IPS-15b (cell line): ENCODE measurements at regions not wholly inside any gene's neighbourhood (a gene's known extent, or its start where the extent isn't known, plus 50 kb on each side); places are given as distances from the start of the nearest gene placed in this dataset.
A peak's percentile ranks its signal among the peaks of the same experiment; 100 is the strongest.

ENCODE experiments used
- H3K27me3 ChIP-seq: one replicate; pipeline ENCODE4 v1.6.1; 2013; ENCODE audit warnings: low read length; ENCODE audit not compliant: control insufficient read depth, insufficient read depth
- H3K36me3 ChIP-seq: one replicate; pipeline ENCODE4 v1.6.1; 2013; ENCODE audit warnings: low read length; ENCODE audit not compliant: control insufficient read depth, insufficient read depth
- H3K4me1 ChIP-seq: one replicate; pipeline ENCODE4 v1.6.1; 2013; ENCODE audit warnings: mild to moderate bottlenecking, low read length; ENCODE audit not compliant: control insufficient read depth, insufficient read depth
- H3K4me3 ChIP-seq: one replicate; pipeline ENCODE4 v1.5.1; 2013; ENCODE audit warnings: low read depth, low read length
- H3K9ac ChIP-seq: one replicate; pipeline ENCODE4 v1.6.1; 2013; ENCODE audit warnings: low read depth, mild to moderate bottlenecking, low read length
- H3K9me3 ChIP-seq: one replicate; pipeline ENCODE4 v1.6.1; 2013; ENCODE audit warnings: mild to moderate bottlenecking, low read length; ENCODE audit not compliant: control insufficient read depth, insufficient read depth

DNA sequence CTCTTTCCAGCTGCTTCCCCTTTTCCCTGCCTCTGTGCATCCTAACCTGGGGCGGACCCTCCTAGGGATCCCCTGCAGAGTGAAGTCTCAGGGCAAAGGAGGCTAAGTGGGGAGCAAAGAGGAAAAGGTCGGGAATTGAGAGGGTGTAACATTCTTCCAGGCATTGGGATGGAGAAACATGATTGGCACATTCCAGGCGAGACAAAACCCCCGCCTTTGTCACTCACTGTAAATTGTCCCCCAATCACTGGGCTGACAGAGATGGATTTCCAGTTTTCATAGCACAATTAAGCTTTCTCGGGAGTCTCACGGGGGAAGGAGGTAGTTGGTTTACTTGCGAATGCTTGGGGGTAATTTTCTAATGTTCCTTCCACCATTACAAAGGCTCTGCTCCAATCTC lies 74.9 kb downstream of the MIAT start:
- Histone ChIP-seq H3K27me3 (no peaks in the 10 kb centered on the region), H3K36me3 (no peaks in the 10 kb centered on the region), H3K4me1 (no peaks in the 10 kb centered on the region), H3K9ac (no peak overlapping the region), H3K4me3 (no peak overlapping the region), H3K9me3 (no peaks in the 10 kb centered on the region)

DNA sequence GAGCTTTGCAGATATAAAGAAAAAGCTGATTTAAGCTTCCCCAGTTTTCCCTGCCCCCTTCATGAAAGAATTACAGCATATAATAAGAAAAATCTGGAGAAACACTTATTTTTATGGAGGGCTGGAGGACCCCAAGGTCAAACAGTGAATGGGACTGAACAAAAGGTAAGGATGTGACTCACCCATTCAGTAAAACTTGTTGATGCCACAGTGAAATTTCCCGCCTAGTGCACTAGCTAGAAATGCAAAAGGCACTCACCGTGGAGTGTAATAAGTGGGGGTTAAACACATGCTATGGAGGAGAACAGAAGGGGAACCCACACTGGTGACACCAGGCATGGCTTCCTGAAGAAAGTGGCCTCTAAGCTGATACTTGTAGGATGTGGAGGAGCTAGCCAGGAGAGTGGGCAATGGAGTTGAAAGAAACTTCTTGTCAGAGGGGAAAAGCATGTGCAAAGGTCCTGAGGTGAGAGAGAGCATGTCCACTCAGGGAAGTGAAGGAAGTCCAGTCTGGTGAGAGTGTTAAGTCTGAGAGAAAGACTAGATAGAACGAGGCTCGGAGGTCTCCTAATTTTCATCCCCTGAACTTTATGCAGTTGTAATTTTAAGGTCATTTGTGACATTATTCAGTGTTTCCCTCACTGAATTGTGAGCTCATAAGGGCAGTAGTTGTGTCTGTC lies 77.1 kb downstream of the MIAT start:
- Histone ChIP-seq H3K9ac (no peak overlapping the region), H3K4me1 (no peaks in the 10 kb centered on the region), H3K27me3 (no peaks in the 10 kb centered on the region), H3K4me3 (no peak overlapping the region), H3K9me3 (no peaks in the 10 kb centered on the region), H3K36me3 (no peaks in the 10 kb centered on the region)

DNA sequence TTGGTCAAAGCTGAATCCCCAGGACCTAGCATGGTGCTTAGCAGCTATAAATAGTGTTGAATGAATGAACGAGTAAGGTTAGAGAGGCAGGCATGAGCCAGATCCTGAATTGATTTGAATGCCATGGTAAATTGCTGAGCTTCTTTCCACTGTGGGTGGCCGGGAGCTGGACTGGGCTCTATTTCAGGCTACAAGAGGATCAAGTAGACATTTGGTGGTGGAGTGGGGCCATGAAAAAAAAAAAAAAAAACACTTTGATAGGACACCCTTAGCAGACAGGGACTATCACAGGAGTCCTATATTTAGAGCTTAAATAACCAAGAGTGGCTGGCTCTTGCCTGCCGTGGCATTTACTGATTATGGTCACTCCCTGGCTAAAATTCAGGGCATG lies 77.6 kb downstream of the MIAT start:
- Histone ChIP-seq H3K9me3 (no peaks in the 10 kb centered on the region), H3K4me3 (no peak overlapping the region), H3K4me1 (no peaks in the 10 kb centered on the region), H3K36me3 (no peaks in the 10 kb centered on the region), H3K9ac (no peak overlapping the region), H3K27me3 (no peaks in the 10 kb centered on the region)

DNA sequence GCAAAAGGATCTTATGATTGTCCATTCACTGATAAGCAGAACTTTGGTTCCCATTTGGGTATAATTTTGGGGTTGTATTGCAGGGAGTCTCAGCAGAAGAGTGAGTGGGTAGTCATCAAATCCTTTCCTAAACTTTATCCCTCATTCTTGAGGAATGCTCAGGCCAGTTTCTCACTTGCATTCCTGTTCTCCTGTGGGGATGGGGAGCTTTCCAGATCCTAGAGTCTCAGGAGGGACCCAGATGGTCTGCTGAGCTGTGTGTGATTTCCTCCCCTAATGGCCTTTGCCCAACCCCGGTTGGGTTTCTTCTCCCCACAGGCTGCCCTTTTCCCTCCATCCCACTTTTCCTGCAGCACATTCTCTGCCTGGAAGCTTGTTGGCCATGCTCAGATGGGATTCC lies 79.9 kb downstream of the MIAT start:
- Histone ChIP-seq H3K36me3 (no peaks in the 10 kb centered on the region), H3K4me3 (no peak overlapping the region), H3K27me3 (no peaks in the 10 kb centered on the region), H3K9me3 (no peaks in the 10 kb centered on the region), H3K9ac (no peak overlapping the region), H3K4me1 (no peaks in the 10 kb centered on the region)

DNA sequence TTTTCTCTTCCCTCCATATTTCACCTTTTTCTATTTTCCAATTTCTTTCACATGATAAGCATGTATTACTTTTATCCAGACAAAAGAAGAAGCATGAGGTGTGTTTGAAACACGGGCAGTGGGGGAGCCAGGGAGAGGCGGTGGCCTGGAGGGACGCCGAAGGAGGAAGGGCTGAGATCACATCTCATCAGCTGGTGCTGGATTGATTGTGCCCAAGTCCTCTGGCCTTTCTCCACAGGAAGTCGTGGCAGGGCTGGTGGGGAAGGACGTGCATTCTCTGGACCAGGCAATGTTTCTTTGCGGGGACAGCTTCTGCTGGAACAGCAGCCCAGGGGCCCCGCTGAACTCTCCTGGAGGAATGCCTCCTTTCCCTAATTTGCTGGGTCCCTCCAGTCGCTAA lies 82.9 kb downstream of the MIAT start:
- Histone ChIP-seq H3K27me3 (no peaks in the 10 kb centered on the region), H3K36me3 (no peaks in the 10 kb centered on the region), H3K4me3 (no peak overlapping the region), H3K9me3 (peaks cover 3% of the 10 kb centered on the region), H3K9ac (no peak overlapping the region), H3K4me1 (no peaks in the 10 kb centered on the region)

GRCh38 chr22:26743149-26743548 lies 85.8 kb downstream of the MIAT start:
- Histone ChIP-seq H3K9me3 (peaks cover 3% of the 10 kb centered on the region), H3K4me1 (peaks cover 2% of the 10 kb centered on the region), H3K27me3 (no peaks in the 10 kb centered on the region), H3K36me3 (no peaks in the 10 kb centered on the region), H3K4me3 (no peak overlapping the region), H3K9ac (no peak overlapping the region)

DNA sequence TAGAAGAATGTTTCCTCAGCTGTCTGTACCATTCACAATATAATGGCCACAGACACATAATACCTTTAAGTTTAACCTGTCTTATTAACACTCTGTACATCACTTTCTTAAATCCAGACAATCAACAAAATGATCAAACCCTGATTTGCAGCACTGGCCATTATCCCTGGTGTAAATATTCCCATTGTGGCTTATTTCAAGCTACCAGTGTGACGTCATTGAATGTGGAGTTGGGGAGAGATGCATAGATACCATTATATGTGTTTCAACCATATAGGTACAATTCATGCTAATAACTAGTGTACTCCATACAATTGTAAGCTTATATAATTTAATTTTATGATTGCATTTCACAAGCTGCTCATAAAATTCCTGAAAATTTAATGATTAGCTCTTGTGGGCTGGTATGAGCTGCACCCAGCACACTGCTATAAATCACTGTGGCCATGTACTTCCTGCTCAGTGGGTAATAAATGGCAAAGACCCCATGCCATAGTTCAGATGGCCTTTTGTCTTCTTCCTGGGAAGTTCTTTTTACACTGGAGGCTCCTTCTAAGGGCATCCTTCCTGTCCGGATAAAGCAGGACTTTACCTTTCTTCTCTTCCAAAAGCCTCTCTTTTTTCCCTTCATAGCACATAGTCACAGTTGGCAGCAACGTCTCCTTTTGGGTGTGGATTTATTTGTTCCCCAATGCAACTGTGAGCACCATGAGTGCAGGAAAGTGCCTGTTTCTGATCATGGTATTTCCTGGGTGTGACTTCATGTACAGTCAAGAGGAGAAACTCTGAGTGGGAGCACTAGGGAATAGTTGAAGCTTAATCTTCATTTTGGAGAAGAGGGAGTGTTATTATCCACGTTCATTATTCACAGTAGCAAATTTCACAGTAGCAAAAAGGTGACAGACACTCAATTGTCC lies 87.8 kb downstream of the MIAT start:
- peaks cover 2% of the 10 kb centered on the region for H3K4me1 ChIP-seq
- H3K36me3 ChIP-seq = no peaks in the 10 kb centered on the region
- H3K9ac ChIP-seq = no peak overlapping the region
- no peak overlapping the region for H3K4me3 ChIP-seq
- H3K9me3 ChIP-seq = peaks cover 3% of the 10 kb centered on the region
- H3K27me3 ChIP-seq = no peaks in the 10 kb centered on the region

DNA sequence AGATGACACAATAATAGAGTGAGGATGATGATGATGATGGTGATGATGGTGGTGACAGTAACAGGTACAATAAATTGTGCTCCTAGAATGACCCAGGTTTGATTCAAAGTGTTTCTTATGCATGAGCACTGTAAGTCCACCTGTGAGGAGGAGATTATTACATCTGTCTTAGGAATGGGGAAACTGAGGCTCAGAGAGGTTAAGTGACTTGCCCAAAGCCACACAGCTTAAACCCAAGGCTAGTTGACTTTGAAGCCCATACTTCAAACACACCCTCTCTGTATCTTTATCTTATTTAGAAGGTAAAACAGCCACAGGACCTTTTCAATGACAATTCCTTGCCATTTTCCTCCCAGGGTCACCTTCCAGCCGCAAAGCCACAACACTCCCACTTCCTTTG lies 88.9 kb downstream of the MIAT start:
- no peak overlapping the region for H3K9ac ChIP-seq
- peaks cover 8% of the 10 kb centered on the region for H3K4me1 ChIP-seq
- H3K9me3 ChIP-seq = peaks cover 3% of the 10 kb centered on the region
- H3K27me3 ChIP-seq = no peaks in the 10 kb centered on the region
- H3K36me3 ChIP-seq = no peaks in the 10 kb centered on the region
- no peak overlapping the region for H3K4me3 ChIP-seq

DNA sequence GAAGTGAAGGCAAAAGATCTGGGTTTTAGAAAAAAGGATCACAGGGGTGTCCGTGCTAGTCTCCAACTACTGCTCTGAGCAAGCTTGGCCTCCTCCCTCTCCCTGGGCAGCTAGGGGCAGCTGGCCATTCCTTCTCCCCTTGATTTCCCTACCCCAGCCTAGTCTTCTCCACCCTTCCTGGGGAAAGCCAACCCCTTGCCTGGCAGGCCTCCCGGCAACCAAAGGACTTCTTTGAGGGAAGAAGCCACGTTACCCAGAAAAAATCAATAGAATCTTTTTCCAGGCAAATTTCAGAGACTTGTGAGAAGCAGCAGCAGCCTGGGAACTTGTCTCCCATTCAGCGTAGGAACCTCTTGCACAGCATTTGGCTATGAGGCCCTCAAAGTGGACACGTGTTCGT lies 91.5 kb downstream of the MIAT start:
- Histone ChIP-seq H3K4me3 (no peak overlapping the region), H3K36me3 (no peaks in the 10 kb centered on the region), H3K9ac (no peak overlapping the region), H3K27me3 (no peaks in the 10 kb centered on the region), H3K4me1 (peaks cover 27% of the 10 kb centered on the region), H3K9me3 (no peaks in the 10 kb centered on the region)

- Histone ChIP-seq H3K36me3 (no peaks in the 10 kb centered on the region), H3K9me3 (no peaks in the 10 kb centered on the region), H3K4me1 (peaks cover 27% of the 10 kb centered on the region), H3K27me3 (no peaks in the 10 kb centered on the region), H3K4me3 (peak overlapping the region; percentile 10), H3K9ac (no peak overlapping the region)
Observed at GRCh38 chr22:26751217-26751616, 93.8 kb downstream of the MIAT start.

DNA sequence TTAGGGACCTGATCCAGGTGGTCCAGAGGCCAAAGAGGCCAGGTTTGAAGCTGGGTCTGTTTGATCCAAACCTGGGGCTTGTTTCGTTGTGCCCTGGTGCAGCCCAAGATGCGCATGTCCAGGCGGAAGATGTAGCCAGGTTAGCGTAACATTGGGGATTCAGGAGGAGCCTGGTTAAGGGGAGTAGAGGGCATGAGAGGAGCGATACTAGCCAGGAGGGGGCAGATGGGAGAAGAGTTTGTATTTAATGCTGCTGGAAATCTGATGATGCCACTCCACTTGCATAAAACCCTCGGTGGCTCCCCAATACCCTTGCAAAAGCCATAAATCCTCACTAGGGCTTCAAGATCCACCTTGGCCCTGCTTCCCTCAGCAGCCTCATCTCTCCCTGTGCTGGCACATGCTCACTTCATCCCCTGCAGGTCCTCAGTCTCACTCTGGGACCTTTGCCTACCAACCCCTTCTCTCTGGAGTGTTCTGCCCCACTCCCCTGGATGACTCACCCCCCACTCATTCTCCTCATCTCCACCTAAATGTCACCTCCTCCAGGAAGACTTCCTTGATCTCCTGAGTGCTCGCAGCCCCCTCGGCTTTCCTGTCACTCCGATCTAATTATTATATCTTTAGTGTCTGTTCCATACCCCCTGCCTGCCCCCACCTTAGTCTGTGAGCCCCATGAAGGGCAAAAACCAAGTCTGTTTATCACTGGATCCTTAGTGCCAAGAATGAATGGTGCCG lies 95.9 kb downstream of the MIAT start:
- no peaks in the 10 kb centered on the region for H3K36me3 ChIP-seq
- no peaks in the 10 kb centered on the region for H3K27me3 ChIP-seq
- no peak overlapping the region for H3K9ac ChIP-seq
- H3K4me1 ChIP-seq = peaks cover 25% of the 10 kb centered on the region
- no peaks in the 10 kb centered on the region for H3K9me3 ChIP-seq
- H3K4me3 ChIP-seq = no peak overlapping the region
